Coronary artery (tissue), 2 donors: ENCODE measurements at regions not wholly inside any gene's neighbourhood (a gene's known extent, or its start where the extent isn't known, plus 50 kb on each side); places are given as distances from the start of the nearest gene placed in this dataset.

ENCODE experiments used
- DNase-seq: peaks from one replicate; pipeline ENCODE4 v3.0.0-alpha.2; 2017; ENCODE audit warnings: low spot score
- H3K27ac ChIP-seq, 2 donors: fragments of 200-600 bp; sonication (generic); one replicate each; pipeline ENCODE4 v1.5.1; 2016 to 2019
- H3K4me3 ChIP-seq: fragments of 200-600 bp; sonication (generic); 2 replicates; pipeline ENCODE4 v1.5.1; 2016; ENCODE audit warnings: mild to moderate bottlenecking, moderate library complexity
- CTCF ChIP-seq: fragments of 200-600 bp; sonication (generic); IDR thresholded peaks from one replicate; pipeline ENCODE4 v1.5.1; 2019; ENCODE audit warnings: antibody characterized with exemption

- no peak for DNase-seq
These were observed 298.7 kb upstream of the KCNN2 start for GRCh38 chr5:114062932-114063867.

DNA sequence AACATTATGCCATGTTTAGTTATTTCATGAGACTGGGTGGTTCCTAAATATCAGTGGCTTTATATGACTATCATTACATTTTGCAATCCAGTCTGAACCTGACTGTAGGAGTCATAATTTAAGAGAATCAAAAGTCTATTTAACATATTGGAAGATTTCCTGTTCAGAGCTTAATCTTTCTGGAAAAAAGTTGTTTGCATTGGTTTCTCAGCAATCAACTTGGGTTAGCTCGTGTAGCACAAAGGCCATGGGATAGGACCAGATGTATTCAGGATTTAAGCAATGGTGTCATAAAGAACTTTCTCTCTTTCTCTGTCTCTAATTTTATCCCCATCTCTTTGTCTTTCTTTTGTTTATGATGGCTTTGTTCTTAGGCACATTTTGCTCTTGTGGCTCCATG lies 296.0 kb upstream of the KCNN2 start:
- Histone ChIP-seq H3K27ac (no peak overlapping the region), H3K4me3 (no peak overlapping the region)
- no peak for TF ChIP-seq CTCF
- no peak for DNase-seq

More at GRCh38 chr5:114062932-114063867, 298.7 kb upstream of the KCNN2 start:
- Histone ChIP-seq H3K27ac (no peak overlapping the region), H3K4me3 (no peak overlapping the region)
- TF ChIP-seq CTCF, result no peak

DNA sequence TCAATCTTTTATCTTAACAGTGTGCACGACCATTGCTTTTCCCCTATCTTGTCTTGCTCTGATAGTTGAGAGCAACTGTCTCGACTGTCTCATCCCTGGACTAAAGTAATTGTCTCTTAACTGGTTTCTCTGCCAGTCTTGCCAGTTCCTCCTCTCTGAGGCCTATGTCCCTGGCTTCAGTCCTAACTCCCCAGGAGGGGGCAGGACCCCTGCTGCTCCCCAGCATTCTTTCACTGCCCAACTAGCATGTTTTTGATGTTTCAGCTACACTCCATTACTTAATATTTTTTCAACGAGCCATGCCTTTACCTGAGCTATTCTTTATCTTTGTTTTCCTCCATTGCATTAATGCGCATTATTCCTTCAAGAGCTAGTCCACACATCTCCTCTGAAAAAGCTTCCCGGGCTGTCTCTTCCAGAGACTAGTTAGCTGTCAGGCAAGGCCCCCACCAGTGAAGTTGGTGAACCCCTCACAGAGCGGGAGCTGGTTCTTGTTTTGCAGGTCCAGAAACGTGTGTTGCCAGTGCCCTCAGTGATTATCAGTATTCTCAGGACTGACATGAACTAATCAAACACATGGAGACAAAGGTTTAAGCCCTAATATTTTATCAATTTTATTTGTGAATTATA lies 291.7 kb upstream of the KCNN2 start:
- no peak overlapping the region for H3K4me3 ChIP-seq
- DNase-seq, result no peak
- TF ChIP-seq CTCF, result no peak
- H3K27ac ChIP-seq, result no peak overlapping the region

DNA sequence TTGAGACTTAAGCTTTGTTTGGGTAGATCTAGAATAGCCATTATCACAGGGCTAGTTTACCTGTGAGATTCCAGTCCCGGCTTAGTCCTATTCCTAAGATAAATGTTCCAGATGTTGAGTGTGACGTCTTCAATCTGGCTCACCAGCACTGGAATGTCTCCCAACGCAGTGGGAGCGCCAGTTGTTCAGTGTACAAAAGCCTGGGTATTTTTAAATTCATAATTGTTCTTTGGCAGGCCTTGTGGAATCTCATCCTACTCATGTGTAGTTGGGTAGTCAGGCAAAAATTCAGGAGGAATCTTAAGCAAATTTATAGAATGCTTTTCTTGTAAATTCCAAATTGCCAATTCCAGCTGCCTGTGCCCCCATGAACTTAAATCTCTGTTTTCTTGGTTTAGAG lies 272.6 kb upstream of the KCNN2 start:
- Histone ChIP-seq H3K27ac (no peak overlapping the region), H3K4me3 (no peak overlapping the region)
- no peak for DNase-seq
- TF ChIP-seq CTCF, result no peak

GRCh38 chr5:114097570-114097969 lies 264.3 kb upstream of the KCNN2 start:
- TF ChIP-seq CTCF, result no peak
- no peak overlapping the region for H3K4me3 ChIP-seq
- no peak overlapping the region for H3K27ac ChIP-seq
- no peak for DNase-seq

DNA sequence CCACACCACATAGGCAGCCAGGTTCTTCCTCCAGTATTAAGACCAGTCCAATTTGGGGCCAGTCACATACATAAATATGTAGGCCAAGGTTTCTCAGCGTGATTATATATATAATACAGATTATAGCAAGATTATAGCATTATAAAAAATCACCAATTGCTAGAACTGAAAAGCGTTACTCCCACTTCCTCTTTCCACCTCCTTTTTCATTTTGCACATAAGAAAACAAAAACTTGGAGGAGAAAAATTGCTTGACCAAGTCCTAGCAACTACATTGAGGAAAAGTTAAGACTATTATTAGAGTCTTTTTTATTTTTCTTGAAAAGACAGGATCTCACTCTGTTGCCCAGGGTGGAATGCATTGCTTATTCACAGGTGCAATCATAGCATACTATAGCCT lies 262.7 kb upstream of the KCNN2 start:
- DNase-seq, result no peak
- no peak overlapping the region for H3K27ac ChIP-seq
- H3K4me3 ChIP-seq, result no peak overlapping the region
- no peak for TF ChIP-seq CTCF

DNA sequence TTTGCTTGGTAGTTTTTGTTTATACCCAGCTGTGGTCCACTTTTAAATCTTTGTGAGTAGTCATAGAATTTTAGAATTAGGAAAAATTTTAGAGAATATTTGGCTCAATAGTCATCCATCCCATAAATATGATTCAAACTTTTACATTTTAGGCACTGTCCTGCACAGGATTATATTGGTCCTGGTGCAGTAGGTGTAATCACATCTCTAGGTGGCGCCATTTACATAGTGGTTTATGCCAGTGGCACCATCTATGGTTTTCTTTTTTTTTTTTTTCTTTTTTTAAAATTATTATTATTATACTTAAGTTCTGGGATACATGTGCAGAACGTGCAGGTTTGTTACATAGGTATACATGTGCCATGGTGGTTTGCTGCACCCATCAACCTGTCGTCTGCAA lies 260.7 kb upstream of the KCNN2 start:
- no peak for DNase-seq
- TF ChIP-seq CTCF, result no peak
- Histone ChIP-seq H3K27ac (no peak overlapping the region), H3K4me3 (no peak overlapping the region)
